ENCODE measurements at regions not wholly inside any gene's neighbourhood (a gene's known extent, or its start where the extent isn't known, plus 50 kb on each side); places are given as distances from the start of the nearest gene placed in this dataset.
A peak's percentile ranks its signal among the peaks of the same experiment; 100 is the strongest.
"Not testable (repeated sequence)": the region's sequence is repeated elsewhere in the genome, so short reads cannot be mapped to it uniquely, and the experiment has no call there.

DNA sequence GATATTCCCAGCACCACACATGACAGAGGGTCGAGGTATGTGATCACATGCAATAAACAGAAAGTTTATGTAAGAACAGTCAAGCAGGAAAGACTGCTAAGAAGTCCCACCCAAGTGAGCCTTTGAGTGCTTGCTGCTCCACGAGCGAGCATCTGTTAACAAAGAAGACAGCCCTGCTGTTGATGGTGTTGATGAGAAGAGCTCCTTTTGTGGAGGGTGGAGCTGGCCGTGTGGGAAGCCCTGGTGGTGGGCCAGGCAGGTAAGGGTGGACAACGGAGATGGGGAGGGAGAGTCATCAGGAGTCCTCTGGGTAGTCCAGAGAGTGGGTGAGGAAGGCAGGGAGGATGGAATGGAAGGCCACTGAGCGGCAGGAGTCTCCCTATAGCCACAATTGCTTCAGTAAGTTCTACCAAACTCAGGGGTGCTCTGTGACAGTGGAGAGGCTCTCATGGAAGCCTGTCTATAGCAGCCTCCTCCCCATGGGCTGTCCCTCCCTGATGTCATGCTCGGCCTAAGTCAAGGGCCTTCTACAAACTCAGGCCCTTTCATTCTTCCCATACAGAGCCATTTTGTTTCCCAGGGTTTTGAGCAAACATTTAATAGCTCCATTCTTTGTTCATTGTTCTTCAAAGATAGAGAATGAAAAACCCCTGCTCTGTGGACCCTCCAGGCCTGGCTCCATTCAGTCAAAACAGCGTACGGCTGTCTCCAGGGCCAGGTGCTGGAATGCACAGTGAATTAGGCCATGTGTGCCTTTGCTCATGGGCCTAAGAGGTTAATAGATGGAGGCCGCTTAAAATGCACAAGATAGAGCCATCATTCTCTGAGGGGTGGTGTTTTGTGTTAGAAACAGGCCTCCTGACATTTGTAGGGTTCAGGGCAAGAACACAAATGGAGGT lies 494.2 kb upstream of the RAB6C start:
- no peak for DNase-seq

GRCh38 chr2:129488376-129488775 lies 491.1 kb upstream of the RAB6C start:
- no peak for DNase-seq

GRCh38 chr2:129490641-129491040 lies 488.8 kb upstream of the RAB6C start:
- DNase-seq: no peak

GRCh38 chr2:129491308-129491707 lies 488.2 kb upstream of the RAB6C start:
- no peak for DNase-seq

DNA sequence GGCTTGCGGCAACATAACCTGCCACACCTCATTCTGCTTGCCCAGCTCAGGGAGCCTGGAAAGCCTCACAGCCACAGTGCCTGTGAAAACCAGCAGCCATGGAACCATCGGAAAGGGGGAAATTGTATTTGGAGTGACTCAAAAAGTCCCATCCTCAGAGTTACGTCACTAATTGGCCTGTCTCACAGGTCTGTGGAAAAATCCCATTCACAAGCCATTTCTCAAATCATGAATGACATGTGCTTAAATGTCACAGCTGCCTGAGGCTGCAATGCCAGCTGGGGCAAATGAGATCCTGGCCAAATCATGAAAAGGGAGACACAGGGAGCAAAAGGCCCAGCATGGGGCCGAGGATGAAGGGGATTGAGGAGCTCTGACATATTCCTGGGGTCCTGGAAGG lies 486.9 kb upstream of the RAB6C start:
- DNase-seq: no peak

DNA sequence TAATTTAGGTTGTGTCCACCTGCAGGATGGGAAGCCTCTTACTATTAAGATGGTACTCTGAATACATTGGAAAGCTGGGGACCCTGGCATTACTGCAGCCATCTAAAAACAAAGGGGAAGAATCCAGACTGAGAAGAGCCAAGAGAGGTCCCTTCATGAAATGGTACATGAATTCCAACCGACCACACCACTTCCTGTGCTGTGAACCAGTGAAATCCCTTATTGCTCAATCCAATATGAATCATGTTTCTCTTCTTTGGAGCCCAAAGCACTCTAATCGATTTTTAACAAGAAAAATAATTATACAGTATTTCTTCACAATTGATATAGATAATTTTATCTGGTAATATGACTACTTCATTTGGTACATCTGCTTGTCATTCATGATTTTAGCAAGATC lies 479.7 kb upstream of the RAB6C start:
- DNase-seq: no peak

DNA sequence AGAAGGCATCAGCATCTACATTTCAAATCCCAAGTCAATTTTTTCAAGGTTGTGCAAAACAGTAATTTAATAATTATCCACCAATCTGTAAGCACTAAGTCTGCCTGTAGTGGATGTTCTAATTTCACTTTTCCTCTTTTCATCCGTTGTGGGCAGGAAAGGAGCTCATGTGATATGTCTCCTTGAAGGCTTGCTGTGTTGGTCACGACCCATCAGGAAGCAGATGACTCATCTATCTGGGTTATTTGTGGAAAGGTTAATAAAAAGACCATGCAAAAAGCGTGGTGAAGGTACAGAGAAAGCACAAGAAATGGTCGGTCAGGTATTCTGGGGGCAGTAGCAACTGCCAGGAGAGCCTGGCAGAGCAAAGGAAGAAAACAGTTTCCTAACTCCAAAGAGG lies 476.7 kb upstream of the RAB6C start:
- DNase-seq: no peak

GRCh38 chr2:129504646-129505045 lies 474.8 kb upstream of the RAB6C start:
- DNase-seq: no peak

GRCh38 chr2:129518937-129519336 lies 460.5 kb upstream of the RAB6C start:
- DNase-seq: no peak

GRCh38 chr2:129532158-129532557 lies 447.3 kb upstream of the RAB6C start:
- DNase-seq: not testable (repeated sequence)

- no peak for DNase-seq
Measured at GRCh38 chr2:129548880-129549279, 430.6 kb upstream of the RAB6C start.

DNA sequence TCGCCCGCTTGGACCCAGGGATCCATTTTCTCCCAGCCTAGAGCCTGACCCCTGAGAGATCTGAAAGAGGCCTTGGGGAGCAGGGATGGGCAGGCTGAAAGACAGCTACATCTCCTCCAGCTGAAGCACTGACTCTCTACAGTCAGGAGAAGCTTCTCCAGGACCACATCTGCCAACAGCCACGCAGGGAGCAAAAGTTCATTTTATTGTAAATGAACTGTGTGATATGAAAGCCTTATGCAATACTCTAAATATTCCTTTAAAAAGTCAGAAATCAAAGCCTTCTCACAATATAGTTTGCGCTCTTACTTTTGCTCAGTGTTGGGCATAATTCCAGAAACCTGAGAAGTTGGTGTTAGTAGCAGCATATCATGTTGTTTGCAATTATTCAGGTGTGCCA lies 428.9 kb upstream of the RAB6C start:
- no peak for DNase-seq

DNA sequence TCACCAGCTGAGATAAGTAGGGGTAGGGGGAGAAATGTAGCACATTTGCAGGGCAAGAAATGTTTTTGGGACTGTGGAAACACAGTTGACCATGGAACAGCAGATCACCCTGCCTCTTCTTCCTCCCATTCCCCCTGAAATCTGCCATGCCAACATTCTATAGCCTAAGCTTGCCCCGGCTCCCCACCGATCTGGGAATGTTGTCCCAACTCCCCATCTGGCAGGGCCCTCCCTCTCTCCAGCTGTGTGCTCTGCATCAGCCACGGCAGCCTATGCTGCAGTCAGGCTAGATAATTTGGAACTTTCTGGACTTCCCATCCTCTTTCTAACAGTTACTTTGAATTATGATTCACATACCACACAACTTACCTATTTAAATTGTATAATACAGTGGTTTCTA lies 425.1 kb upstream of the RAB6C start:
- DNase-seq: no peak

GRCh38 chr2:129559101-129559500 lies 420.4 kb upstream of the RAB6C start:
- DNase-seq: no peak

DNA sequence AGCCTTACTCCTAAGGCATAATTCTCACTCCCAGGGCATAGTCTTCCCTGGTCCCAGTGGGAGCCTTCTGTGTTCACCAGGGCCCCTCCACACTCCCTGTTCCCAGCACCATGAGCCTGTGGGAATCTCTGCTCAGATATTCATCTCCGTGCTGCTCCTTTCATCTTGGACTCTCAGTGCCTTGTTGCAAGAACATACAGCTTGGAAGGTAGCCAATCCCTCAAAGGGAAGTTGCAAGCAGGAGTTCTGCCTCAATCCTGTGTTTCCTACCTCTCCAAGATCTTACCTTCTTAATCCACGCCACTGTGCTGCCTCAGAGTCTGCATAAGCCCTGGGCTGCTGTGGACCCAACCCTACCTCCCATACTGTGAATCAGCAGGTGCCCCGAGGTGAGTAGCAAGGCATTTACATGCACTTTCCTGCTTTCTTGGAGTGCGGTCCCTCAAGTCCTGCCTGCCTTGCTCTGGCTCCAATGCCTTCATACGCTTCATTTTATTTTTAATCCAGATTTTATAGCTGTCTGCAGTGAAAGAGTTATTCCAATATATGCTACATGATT lies 413.8 kb upstream of the RAB6C start:
- DNase-seq: peak in 1 of 14 donors; percentile 7

DNA sequence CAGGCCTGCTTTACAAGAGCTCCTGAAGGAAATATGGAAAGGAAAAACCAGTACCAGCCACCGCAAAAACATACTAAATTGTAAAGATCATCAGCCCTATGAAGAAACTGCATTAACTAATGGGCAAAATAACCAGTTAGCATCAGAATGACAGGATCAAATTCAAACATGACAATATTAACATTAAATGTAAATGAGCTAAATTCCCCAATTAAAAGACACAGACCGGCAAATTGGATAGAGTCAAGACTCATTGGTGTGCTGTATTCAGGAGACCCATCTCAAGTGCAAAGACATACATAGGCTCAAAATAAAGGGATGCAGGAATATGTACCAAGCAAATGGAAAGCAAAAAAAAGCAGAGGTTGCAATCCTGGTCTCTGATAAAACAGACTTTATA lies 408.7 kb upstream of the RAB6C start:
- not testable (repeated sequence) for DNase-seq

DNA sequence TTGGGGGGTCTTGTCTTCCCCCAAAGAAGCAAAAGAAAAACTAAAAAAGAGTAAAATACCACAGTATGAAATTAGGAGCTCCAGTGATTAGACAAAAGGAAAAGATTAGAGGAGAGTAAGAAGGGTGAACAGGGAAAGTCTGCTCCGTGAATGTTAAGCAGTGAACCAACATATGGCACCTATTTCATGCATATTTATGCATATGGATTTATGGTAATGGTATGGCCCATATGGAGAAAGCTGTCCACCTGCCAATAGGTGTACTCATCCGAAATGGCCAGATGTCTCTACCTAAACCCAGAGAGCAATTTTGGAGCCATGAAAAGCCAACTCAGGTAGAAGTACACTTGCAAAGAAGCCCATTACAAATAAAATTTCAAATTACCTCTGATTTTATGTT lies 404.0 kb upstream of the RAB6C start:
- no peak for DNase-seq

DNA sequence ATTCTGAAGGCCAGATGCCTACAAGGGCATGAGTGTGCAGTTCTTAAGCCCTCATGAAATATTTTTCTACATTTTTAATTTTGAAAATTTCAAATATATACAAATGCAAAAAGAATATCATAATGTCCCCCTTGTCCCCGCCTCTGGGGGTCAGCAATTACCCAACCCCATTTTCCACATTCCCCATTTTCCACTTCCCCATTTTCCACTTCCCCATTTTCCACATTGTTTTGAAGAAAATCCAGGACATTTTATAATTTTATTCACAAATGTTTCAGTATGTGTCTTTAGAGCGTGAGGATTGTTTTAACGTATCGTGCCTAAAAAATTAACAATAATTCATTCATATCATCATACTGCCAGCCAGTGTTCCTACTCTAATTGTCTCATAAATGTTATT lies 403.6 kb upstream of the RAB6C start:
- DNase-seq: no peak

- no peak for DNase-seq
Measured at GRCh38 chr2:129580001-129580400, 399.5 kb upstream of the RAB6C start.

GRCh38 chr2:129585760-129586159 lies 393.7 kb upstream of the RAB6C start:
- DNase-seq: no peak

GRCh38 chr2:129587426-129588064 lies 391.9 kb upstream of the RAB6C start:
- no peak for DNase-seq

DNA sequence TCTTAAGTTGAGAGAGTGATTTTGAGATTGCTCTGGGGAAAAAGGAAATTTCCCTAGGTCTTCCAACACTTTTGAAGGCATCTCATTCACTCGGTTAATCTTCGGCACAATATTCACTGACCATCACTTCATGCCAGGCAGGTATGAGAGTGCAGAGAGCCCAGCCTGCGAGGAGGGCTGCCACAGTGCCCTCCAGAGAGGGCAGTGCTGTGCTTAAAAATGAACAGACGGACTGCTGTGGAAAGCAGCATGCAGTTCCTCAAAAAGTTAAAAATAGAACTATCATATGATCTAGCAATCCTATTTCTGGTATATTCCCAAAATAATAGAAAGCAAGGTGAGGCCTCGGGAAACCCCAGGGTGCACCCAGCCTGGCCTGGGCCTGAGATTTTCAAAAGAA lies 374.9 kb upstream of the RAB6C start:
- peak in 1 of 14 donors; percentile 6 for DNase-seq

DNA sequence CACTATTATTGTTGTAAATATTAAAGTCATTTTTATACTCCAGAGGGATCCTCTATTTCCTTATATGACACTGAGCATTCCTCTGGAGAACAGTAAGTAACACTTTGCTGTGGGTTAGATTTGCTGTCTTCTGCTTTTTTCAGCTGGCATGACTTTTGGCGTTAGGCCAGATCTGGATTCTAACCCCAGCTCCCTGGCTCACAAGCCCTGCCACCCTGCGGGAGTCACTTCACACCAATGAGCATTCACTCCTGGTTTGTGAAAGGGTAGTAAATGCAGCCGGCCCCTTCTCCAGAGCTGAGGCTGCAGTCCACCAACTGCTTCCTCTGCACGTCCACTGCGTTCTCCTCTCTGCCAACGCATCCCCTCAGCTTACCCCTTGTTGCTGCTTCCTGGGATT lies 373.8 kb upstream of the RAB6C start:
- peak in 3 of 14 donors; percentile 8 to 43 (median 32) for DNase-seq

All from C1 segment of cervical spinal cord (tissue), 14 donors.